ENCODE measurements at regions not wholly inside any gene's neighbourhood (a gene's known extent, or its start where the extent isn't known, plus 50 kb on each side); places are given as distances from the start of the nearest gene placed in this dataset.
A peak's percentile ranks its signal among the peaks of the same experiment; 100 is the strongest.

DNA sequence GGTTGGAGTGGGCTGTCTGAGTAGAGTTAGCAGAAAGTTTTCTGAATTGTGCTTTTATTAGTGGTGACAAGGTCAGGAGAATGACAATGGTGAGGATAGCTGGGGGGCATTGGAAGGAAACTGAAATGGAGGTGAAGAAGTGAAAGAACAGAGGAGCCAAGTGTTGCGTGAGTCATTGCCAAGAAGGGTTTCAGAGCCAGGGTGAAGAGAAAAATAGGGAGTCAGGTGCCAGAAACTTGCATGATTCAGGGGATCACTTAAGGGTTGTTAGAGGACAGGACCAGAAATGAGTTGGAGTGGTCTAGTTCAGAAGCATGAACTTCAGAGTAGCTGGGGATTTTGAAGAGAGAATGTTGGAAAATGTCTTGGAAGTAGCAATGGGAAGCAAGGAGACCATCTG lies 86.0 kb upstream of the GALNT15 start:
- H3K4me1 ChIP-seq (ENCODE audit: control insufficient read depth, insufficient read depth, low read length) = peaks cover 35% of the 10 kb centered on the region
- intact Hi-C loops (cut with micrococcal nuclease) (no loop called here), dilution Hi-C loops (cut with HindIII; ENCODE audit: low sequenced_read_pairs, unreplicated experiment) (no loop called here), in situ Hi-C loops (cut with MboI; ENCODE audit: low sequenced_read_pairs) (no loop called here)
- H3K4ac ChIP-seq (ENCODE audit: low read depth, low read length) = peak overlapping the region; percentile 94
- no peak overlapping the region for H2AFZ ChIP-seq (replicated peaks; ENCODE audit: low read length, poor library complexity)
- peak; percentile 42 for DNase-seq
- WGBS, 2 experiments (ENCODE audit: extremely low coverage in 2 of 2, insufficient read length in 1 of 2) = 100% methylated on average over 1 of the region's 1 CpG; no CpG with 5 or more reads in 1 of the 2 experiments
- ChIA-PET POLR2A (ENCODE audit: unreplicated experiment) (interaction anchor here (1.5 kb wide), 1 partner anchor 90 kb away, joined by 3 read pairs; no protein-coding TSS in a partner anchor), CTCF (no interaction called here)
- H2BK15ac ChIP-seq (ENCODE audit: low read depth, low read length) = peak overlapping the region; percentile 94
- peak overlapping the region; percentile 88 for H3K27ac ChIP-seq (ENCODE audit: insufficient read depth, low read length)
- no peak overlapping the region for H3K4me2 ChIP-seq (ENCODE audit: low read depth, low read length)
- no TSS peak for BruUV-seq (replicated peaks)
- H3K36me3 ChIP-seq (ENCODE audit: control insufficient read depth, insufficient read depth, low read length) = no peaks in the 10 kb centered on the region
- H2BK20ac ChIP-seq (ENCODE audit: low read depth, low read length) = peak overlapping the region; percentile 98
- H3K56ac ChIP-seq (ENCODE audit: extremely low read depth, insufficient read depth, low read length) = no peak overlapping the region
- H2BK120ac ChIP-seq (ENCODE audit: low read depth, low read length) = peak overlapping the region; percentile 98
- H4K20me1 ChIP-seq (ENCODE audit: insufficient read depth, low read length) = no peaks in the 10 kb centered on the region
- H2AK9ac ChIP-seq (replicated peaks; ENCODE audit: low read depth, low read length, poor library complexity) = no peak overlapping the region
- H4K5ac ChIP-seq (ENCODE audit: low read depth, low read length) = peak overlapping the region; percentile 97
- no peak overlapping the region for H3K4me3 ChIP-seq (ENCODE audit: insufficient read depth, low read depth, low read length)
- no peak for ATAC-seq (ENCODE audit: low read depth)
- TF ChIP-seq RCOR1 (IDR thresholded peaks at IDR 0.05; ENCODE audit: insufficient replicate concordance, low read length) (no peak), RFX5 (IDR thresholded peaks at IDR 0.05; ENCODE audit: low read depth, low read length) (no peak)
- H3K23ac ChIP-seq (ENCODE audit: low read depth, low read length) = peak overlapping the region; percentile 49
- H3K9me3 ChIP-seq (ENCODE audit: control insufficient read depth, insufficient read depth, low read length) = no peaks in the 10 kb centered on the region
- H3K18ac ChIP-seq (ENCODE audit: low read depth, low read length) = peak overlapping the region; percentile 94
- peak overlapping the region; percentile 98 for H4K91ac ChIP-seq (ENCODE audit: insufficient read depth, low read depth, low read length)
- peak overlapping the region; percentile 61 for H3K14ac ChIP-seq (replicated peaks; ENCODE audit: low read depth, low read length)
- peak overlapping the region; percentile 83 for H2AK5ac ChIP-seq (ENCODE audit: low read depth, low read length)
- H3K27me3 ChIP-seq (ENCODE audit: control insufficient read depth, insufficient read depth, low read length) = no peaks in the 10 kb centered on the region
- H2BK5ac ChIP-seq (ENCODE audit: low read depth, low read length, poor library complexity, severe bottlenecking) = peak overlapping the region; percentile 100
- no peak overlapping the region for H3K9ac ChIP-seq (ENCODE audit: low read depth, low read length)
- H3K79me1 ChIP-seq (ENCODE audit: low read depth in 1 of 2, low read length in 2 of 2) = peaks cover 8 to 13% of the 10 kb centered on the region in 2 experiments; a peak in 2 of 4 replicates
- peak overlapping the region; percentile 52 to 97 for H4K8ac ChIP-seq (ENCODE audit: low read depth in 2 of 2, low read length in 2 of 2)
- H3K9me1 ChIP-seq (ENCODE audit: insufficient read depth, low read length) = peaks cover 22% of the 10 kb centered on the region

Measured in IMR-90 (cell line).